Ovary (tissue), 3 donors: ENCODE measurements at regions not wholly inside any gene's neighbourhood (a gene's known extent, or its start where the extent isn't known, plus 50 kb on each side); places are given as distances from the start of the nearest gene placed in this dataset.

ENCODE experiments used
- POLR2A ChIP-seq: fragments of 450-650 bp; IDR thresholded peaks from one replicate; pipeline ENCODE4 v1.6.1; 2017; ENCODE audit warnings: antibody characterized with exemption, mild to moderate bottlenecking, moderate library complexity
- TF ChIP-seq, protein P1 (sequence below), 3 donors: fragments of 450-650 bp in 2 of 3; fragments of 200-600 bp in 1 of 3; IDR thresholded peaks; one replicate each; pipeline versions ENCODE4 v1.5.1 to v1.8.0; 2016 to 2022; ENCODE audit warnings: antibody characterized with exemption in 3 of 3, mild to moderate bottlenecking in 1 of 3
- donor health status: DM: no; HTN: no; CAD: no.

DNA sequence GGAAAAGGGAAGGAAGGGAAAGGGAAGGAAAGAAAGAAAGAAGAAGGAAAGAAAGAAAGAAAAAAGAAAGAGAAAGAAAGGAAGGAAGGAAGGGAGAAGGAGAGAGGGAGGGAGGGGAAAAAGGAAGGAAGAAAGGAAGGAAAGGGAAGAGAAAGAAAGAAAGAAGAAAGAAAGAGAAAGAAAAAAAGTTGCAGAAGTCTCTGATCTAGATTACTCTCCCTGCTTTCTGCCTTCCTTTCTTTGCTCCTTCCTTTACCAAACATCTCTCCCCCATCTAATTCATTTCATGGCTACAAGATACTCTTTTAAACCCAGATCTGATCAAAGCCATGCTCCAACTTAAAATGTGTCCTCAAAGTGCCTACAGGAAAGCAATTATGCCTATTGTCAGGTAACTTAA lies 148.6 kb downstream of the KIT start:
- TF ChIP-seq, protein P1, sequence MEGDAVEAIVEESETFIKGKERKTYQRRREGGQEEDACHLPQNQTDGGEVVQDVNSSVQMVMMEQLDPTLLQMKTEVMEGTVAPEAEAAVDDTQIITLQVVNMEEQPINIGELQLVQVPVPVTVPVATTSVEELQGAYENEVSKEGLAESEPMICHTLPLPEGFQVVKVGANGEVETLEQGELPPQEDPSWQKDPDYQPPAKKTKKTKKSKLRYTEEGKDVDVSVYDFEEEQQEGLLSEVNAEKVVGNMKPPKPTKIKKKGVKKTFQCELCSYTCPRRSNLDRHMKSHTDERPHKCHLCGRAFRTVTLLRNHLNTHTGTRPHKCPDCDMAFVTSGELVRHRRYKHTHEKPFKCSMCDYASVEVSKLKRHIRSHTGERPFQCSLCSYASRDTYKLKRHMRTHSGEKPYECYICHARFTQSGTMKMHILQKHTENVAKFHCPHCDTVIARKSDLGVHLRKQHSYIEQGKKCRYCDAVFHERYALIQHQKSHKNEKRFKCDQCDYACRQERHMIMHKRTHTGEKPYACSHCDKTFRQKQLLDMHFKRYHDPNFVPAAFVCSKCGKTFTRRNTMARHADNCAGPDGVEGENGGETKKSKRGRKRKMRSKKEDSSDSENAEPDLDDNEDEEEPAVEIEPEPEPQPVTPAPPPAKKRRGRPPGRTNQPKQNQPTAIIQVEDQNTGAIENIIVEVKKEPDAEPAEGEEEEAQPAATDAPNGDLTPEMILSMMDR (IDR thresholded peaks at IDR 0.05), result no peak
- TF ChIP-seq POLR2A, result no peak
